Brain microvascular endothelial cell (primary cell): ENCODE measurements at regions not wholly inside any gene's neighbourhood (a gene's known extent, or its start where the extent isn't known, plus 50 kb on each side); places are given as distances from the start of the nearest gene placed in this dataset.

Source experiments
- DNase-seq: peaks from one replicate; pipeline ENCODE4 v3.0.0-alpha.2; 2020
- H3K27ac ChIP-seq: fragments of 250-450 bp; sonication (Bioruptor Pico); 2 replicates; pipeline ENCODE4 v1.5.1; 2020; ENCODE audit warnings: mild to moderate bottlenecking, moderate library complexity
- H3K27me3 ChIP-seq: fragments of 250-450 bp; sonication (Bioruptor Pico); replicated peaks from 2 replicates; pipeline ENCODE4 v1.5.1; 2020; ENCODE audit warnings: mild to moderate bottlenecking
- H3K36me3 ChIP-seq: fragments of 250-450 bp; sonication (Bioruptor Pico); replicated peaks from 2 replicates; pipeline ENCODE4 v1.5.1; 2020; ENCODE audit warnings: mild to moderate bottlenecking
- H3K4me3 ChIP-seq: 2 replicates; pipeline ENCODE4 v1.5.1; 2011; ENCODE audit warnings: low read depth, mild to moderate bottlenecking, control low read depth, low read length, moderate library complexity
- in situ Hi-C: cut with HindIII; loops from 2 replicates; pipeline ENCODE4 v1.10.0; 2017; ENCODE audit warnings: low sequenced_read_pairs, low pct_ligation_motif_present
- TF ChIP-seq, protein P1 (sequence below): IDR thresholded peaks from 2 replicates; pipeline ENCODE4 v1.5.1; 2011; ENCODE audit warnings: low read depth, mild to moderate bottlenecking, moderate library complexity, low read length, control low read depth, inconsistent platforms; ENCODE audit errors: missing control alignments

- H3K27me3 ChIP-seq: peaks cover 56% of the 10 kb centered on the region
- H3K27ac ChIP-seq: no peak overlapping the region
- TF ChIP-seq, protein P1, sequence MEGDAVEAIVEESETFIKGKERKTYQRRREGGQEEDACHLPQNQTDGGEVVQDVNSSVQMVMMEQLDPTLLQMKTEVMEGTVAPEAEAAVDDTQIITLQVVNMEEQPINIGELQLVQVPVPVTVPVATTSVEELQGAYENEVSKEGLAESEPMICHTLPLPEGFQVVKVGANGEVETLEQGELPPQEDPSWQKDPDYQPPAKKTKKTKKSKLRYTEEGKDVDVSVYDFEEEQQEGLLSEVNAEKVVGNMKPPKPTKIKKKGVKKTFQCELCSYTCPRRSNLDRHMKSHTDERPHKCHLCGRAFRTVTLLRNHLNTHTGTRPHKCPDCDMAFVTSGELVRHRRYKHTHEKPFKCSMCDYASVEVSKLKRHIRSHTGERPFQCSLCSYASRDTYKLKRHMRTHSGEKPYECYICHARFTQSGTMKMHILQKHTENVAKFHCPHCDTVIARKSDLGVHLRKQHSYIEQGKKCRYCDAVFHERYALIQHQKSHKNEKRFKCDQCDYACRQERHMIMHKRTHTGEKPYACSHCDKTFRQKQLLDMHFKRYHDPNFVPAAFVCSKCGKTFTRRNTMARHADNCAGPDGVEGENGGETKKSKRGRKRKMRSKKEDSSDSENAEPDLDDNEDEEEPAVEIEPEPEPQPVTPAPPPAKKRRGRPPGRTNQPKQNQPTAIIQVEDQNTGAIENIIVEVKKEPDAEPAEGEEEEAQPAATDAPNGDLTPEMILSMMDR: no peak
- in situ Hi-C loops: no loop called here
- DNase-seq: no peak
- no peak overlapping the region for H3K4me3 ChIP-seq
- no peaks in the 10 kb centered on the region for H3K36me3 ChIP-seq
These were observed 82.6 kb downstream of the NOG start for GRCh38 chr17:56675876-56676660.

- H3K27me3 ChIP-seq: peaks cover 56% of the 10 kb centered on the region
- DNase-seq: no peak
- H3K27ac ChIP-seq: no peak overlapping the region
- TF ChIP-seq, protein P1: peak; percentile 32
- H3K4me3 ChIP-seq: no peak overlapping the region
- in situ Hi-C loops: no loop called here
- H3K36me3 ChIP-seq: no peaks in the 10 kb centered on the region
These were observed 83.3 kb downstream of the NOG start for GRCh38 chr17:56676810-56677209.

- Histone ChIP-seq H3K27ac (no peak overlapping the region), H3K4me3 (peak overlapping the region; percentile 42), H3K27me3 (peaks cover 56% of the 10 kb centered on the region), H3K36me3 (no peaks in the 10 kb centered on the region)
- in situ Hi-C loops: no loop called here
- no peak for DNase-seq
- TF ChIP-seq, protein P1: no peak
These were observed 85.0 kb downstream of the NOG start for GRCh38 chr17:56678249-56679114.

DNA sequence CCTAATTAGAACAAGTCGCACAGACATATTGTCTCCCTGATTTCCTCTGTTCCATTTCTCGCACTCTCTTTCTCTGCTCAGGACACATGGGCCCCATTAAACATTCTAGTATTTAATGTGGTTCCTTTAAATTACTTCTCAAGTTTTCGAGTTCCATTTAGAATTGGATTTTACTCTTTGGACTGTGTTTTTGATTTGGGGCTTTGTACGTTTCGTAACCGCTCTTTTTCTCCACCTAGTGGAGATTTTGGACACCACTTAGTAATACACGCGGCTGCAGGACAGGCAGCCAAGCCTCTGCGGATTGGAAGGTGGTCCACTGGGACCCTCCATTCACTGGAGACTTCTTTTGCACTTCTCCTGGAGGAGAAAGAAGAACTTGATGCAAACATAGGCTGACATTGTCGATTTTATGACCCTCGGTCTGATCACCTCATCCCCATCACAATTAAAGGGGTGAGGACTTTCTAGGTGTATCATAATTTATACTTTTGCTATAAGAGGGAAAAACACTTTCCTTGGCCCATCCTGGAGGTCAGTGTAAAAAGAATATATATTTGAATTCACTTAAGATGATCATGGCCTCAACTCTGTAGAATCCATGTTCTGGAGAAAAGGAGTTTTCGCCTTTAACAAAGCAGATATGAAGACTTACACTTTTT lies 85.7 kb downstream of the NOG start:
- in situ Hi-C loops: no loop called here
- Histone ChIP-seq H3K4me3 (peak overlapping the region; percentile 42), H3K27ac (no peak overlapping the region), H3K36me3 (no peaks in the 10 kb centered on the region), H3K27me3 (peaks cover 52% of the 10 kb centered on the region)
- no peak for DNase-seq
- TF ChIP-seq, protein P1: peak; percentile 76

DNA sequence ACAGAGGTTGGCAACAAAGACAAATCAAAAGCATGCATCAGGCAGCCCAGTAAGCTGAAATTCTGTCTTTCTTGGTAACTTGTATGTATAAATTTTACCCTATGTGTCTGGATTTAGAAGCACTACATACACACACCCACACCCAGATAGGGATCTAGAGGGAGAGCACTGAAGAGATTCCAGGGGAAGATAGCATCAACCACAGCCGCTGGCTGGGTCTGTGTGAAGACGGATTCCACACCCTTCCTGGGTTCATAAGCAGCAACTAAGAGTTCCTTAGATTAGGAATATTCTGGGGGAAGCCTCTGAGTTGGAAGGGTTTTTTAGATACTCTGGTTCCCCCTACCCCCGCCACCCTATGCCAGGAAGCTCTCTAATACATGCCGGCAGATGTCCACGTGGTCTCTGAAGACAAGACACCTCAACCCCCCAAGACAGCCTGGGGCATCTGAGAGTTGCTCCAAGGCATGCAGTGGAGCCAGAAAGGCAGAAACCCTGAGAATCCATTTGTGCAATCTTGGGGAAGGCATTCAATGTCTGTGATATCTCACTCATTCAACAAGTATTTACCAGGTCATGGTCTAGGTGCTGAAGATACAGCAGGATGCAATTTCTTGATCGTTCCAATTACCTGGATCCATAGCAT lies 86.4 kb downstream of the NOG start:
- TF ChIP-seq, protein P1: no peak
- Histone ChIP-seq H3K4me3 (no peak overlapping the region), H3K27ac (no peak overlapping the region), H3K36me3 (no peaks in the 10 kb centered on the region), H3K27me3 (peaks cover 47% of the 10 kb centered on the region)
- in situ Hi-C loops: no loop called here
- peak; percentile 5 for DNase-seq
